Keratinocyte (primary cell): ENCODE measurements at regions not wholly inside any gene's neighbourhood (a gene's known extent, or its start where the extent isn't known, plus 50 kb on each side); places are given as distances from the start of the nearest gene placed in this dataset.

ENCODE experiments used
- DNase-seq: peaks from one replicate; pipeline ENCODE4 v3.0.0-alpha.2; 2011; ENCODE audit warnings: low read depth, missing footprints, low spot score
- FAIRE-seq: peaks from 2 replicates; lab custom pipeline; 2011; peaks lifted over from hg19 to GRCh38; lab: Jason Lieb, UNC
- H2AFZ ChIP-seq: 2 replicates; pipeline ENCODE4 v1.6.0; 2012; ENCODE audit warnings: low read length, control low read depth, inconsistent platforms; ENCODE audit not compliant: control insufficient read depth
- H3K27ac ChIP-seq: 2 replicates; pipeline ENCODE4 v1.5.1; 2011; ENCODE audit warnings: low read length; ENCODE audit not compliant: control insufficient read depth, insufficient read depth
- H3K27me3 ChIP-seq: 3 replicates; pipeline ENCODE4 v1.6.0; 2011; ENCODE audit warnings: low read length; ENCODE audit not compliant: control insufficient read depth, insufficient read depth; ENCODE audit errors: extremely low read depth
- H3K36me3 ChIP-seq, 2 experiments: 2 replicates in 1 of 2; 3 replicates in 1 of 2; pipeline ENCODE4 v1.5.1; 2011; ENCODE audit warnings: low read length in 2 of 2, mild to moderate bottlenecking in 1 of 2; ENCODE audit not compliant: control insufficient read depth in 2 of 2, insufficient read depth in 2 of 2; ENCODE audit errors: extremely low read depth in 1 of 2
- H3K4me1 ChIP-seq: 3 replicates; pipeline ENCODE4 v1.5.1; 2011; ENCODE audit warnings: low read length; ENCODE audit not compliant: control insufficient read depth, insufficient read depth; ENCODE audit errors: extremely low read depth
- H3K4me2 ChIP-seq: 3 replicates; pipeline ENCODE4 v1.6.0; 2011; ENCODE audit warnings: low read depth, low read length; ENCODE audit not compliant: control insufficient read depth, insufficient read depth; ENCODE audit errors: extremely low read depth
- H3K4me3 ChIP-seq, 3 experiments: fragments of 200-600 bp in 1 of 3; sonication (generic) in 1 of 3; 2 replicates in 2 of 3; 3 replicates in 1 of 3; pipeline ENCODE4 v1.5.1; 2011 to 2016; ENCODE audit warnings: low read length in 3 of 3, mild to moderate bottlenecking in 3 of 3, control low read depth in 2 of 3, inconsistent platforms in 1 of 3, low read depth in 1 of 3, mixed read lengths in 1 of 3, mixed run types in 1 of 3, moderate library complexity in 1 of 3; ENCODE audit not compliant: control insufficient read depth in 2 of 3, insufficient read depth in 2 of 3; ENCODE audit errors: extremely low read depth in 1 of 3
- H3K79me2 ChIP-seq: 2 replicates; pipeline ENCODE4 v1.6.0; 2012; ENCODE audit warnings: low read length; ENCODE audit not compliant: control insufficient read depth, insufficient read depth
- H3K9ac ChIP-seq: 3 replicates; pipeline ENCODE4 v1.6.0; 2011; ENCODE audit warnings: low read length; ENCODE audit not compliant: control insufficient read depth, insufficient read depth; ENCODE audit errors: extremely low read depth
- H3K9me1 ChIP-seq: 3 replicates; pipeline ENCODE4 v1.6.0; 2011; ENCODE audit warnings: low read length; ENCODE audit not compliant: control insufficient read depth, insufficient read depth; ENCODE audit errors: extremely low read depth
- H3K9me3 ChIP-seq: 2 replicates; pipeline ENCODE4 v1.5.1; 2012; ENCODE audit warnings: low read depth, low read length; ENCODE audit not compliant: control insufficient read depth
- H4K20me1 ChIP-seq: 3 replicates; pipeline ENCODE4 v1.6.0; 2011; ENCODE audit warnings: low read length; ENCODE audit not compliant: control insufficient read depth, insufficient read depth; ENCODE audit errors: extremely low read depth
- CTCF ChIP-seq, 3 experiments: IDR thresholded peaks in 1 of 3; conservative IDR thresholded peaks in 1 of 3; optimal IDR thresholded peaks in 1 of 3; 2 replicates in 2 of 3; 3 replicates in 1 of 3; pipeline versions ENCODE3 to v1.5.1; 2011; ENCODE audit warnings: low read length in 3 of 3, mild to moderate bottlenecking in 3 of 3, moderate library complexity in 2 of 3, control low read depth in 1 of 3, inconsistent platforms in 1 of 3; ENCODE audit not compliant: insufficient read depth in 2 of 3; ENCODE audit errors: extremely low read depth in 1 of 3
- EZH2 ChIP-seq: IDR thresholded peaks from one replicate; pipeline ENCODE4 v1.6.1; 2012; ENCODE audit warnings: inconsistent platforms, mild to moderate bottlenecking, low read length, moderate library complexity
- dilution Hi-C: fragments of 300-500 bp; cut with MboI; formaldehyde crosslinking; loops from one replicate; pipeline ENCODE4 v1.7.0; 2020; ENCODE audit warnings: low sequenced_read_pairs; ENCODE audit not compliant: extremely low pct_ligation_motif_present

- Histone ChIP-seq H3K9me3 (no peaks in the 10 kb centered on the region), H3K4me2 (no peak overlapping the region), H3K36me3 (no peaks in the 10 kb centered on the region), H3K9ac (no peak overlapping the region), H2AFZ (no peak overlapping the region), H3K79me2 (no peaks in the 10 kb centered on the region), H3K4me3 (no peak overlapping the region), H3K27me3 (peaks cover 5% of the 10 kb centered on the region), H3K4me1 (no peaks in the 10 kb centered on the region), H4K20me1 (no peaks in the 10 kb centered on the region), H3K27ac (no peak overlapping the region), H3K9me1 (no peaks in the 10 kb centered on the region)
- dilution Hi-C loops = no loop called here
- DNase-seq (no peak), FAIRE-seq (no peak)
- TF ChIP-seq EZH2 (no peak), CTCF (optimal IDR thresholded peaks at IDR 0.05 in 1 of 3, IDR thresholded peaks at IDR 0.05 in 1 of 3, conservative IDR thresholded peaks at IDR 0.05 in 1 of 3; ENCODE audit: extremely low read depth in 1 of 3, insufficient read depth in 2 of 3, low read length in 3 of 3) (no peak)
These were observed 87.8 kb downstream of the SMIM20 start for GRCh38 chr4:26001816-26002215.

GRCh38 chr4:26003056-26003455 lies 89.0 kb downstream of the SMIM20 start:
- Histone ChIP-seq H2AFZ (no peak overlapping the region), H3K27ac (no peak overlapping the region), H4K20me1 (no peaks in the 10 kb centered on the region), H3K36me3 (no peaks in the 10 kb centered on the region), H3K4me3 (no peak overlapping the region), H3K27me3 (peaks cover 5% of the 10 kb centered on the region), H3K9ac (no peak overlapping the region), H3K9me3 (no peaks in the 10 kb centered on the region), H3K4me2 (no peak overlapping the region), H3K4me1 (no peaks in the 10 kb centered on the region), H3K9me1 (no peaks in the 10 kb centered on the region), H3K79me2 (no peaks in the 10 kb centered on the region)
- FAIRE-seq (no peak), DNase-seq (no peak)
- dilution Hi-C loops = no loop called here
- TF ChIP-seq EZH2 (no peak), CTCF (optimal IDR thresholded peaks at IDR 0.05 in 1 of 3, IDR thresholded peaks at IDR 0.05 in 1 of 3, conservative IDR thresholded peaks at IDR 0.05 in 1 of 3; ENCODE audit: extremely low read depth in 1 of 3, insufficient read depth in 2 of 3, low read length in 3 of 3) (no peak)
